Germinal center (tissue), 1 donor: ENCODE measurements at regions not wholly inside any gene's neighbourhood (a gene's known extent, or its start where the extent isn't known, plus 50 kb on each side); places are given as distances from the start of the nearest gene placed in this dataset.

Source experiments
- DNase-seq: peaks from one replicate; pipeline ENCODE4 v3.0.0; 2012; ENCODE audit warnings: mixed read lengths, low spot score

GRCh38 chr15:26182441-26182840, 319.3 kb upstream of the ATP10A start:
- no peak for DNase-seq

DNA sequence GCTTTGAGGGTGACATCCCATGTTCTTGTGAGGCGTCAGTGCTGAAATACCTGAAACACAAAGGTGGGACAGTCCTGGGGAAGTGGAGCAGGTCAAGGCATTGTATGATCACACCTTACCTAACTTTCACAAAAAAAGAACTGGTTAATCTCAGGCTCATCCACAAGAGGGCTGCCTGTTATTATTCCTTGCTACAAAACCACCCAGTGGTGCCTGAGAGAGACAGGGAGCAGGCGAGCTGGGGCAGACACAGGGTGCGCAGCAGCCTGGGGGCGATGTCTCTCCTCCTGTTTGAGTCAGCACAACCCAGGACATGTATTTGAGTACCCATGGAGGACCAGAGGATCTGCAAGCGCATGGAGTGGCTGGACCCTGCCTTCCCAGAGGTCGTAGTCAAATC, 316.8 kb upstream of the ATP10A start:
- no peak for DNase-seq

- no peak for DNase-seq
Measured at GRCh38 chr15:26178640-26179220, 315.6 kb upstream of the ATP10A start.

GRCh38 chr15:26177816-26178215, 314.7 kb upstream of the ATP10A start:
- no peak for DNase-seq

DNA sequence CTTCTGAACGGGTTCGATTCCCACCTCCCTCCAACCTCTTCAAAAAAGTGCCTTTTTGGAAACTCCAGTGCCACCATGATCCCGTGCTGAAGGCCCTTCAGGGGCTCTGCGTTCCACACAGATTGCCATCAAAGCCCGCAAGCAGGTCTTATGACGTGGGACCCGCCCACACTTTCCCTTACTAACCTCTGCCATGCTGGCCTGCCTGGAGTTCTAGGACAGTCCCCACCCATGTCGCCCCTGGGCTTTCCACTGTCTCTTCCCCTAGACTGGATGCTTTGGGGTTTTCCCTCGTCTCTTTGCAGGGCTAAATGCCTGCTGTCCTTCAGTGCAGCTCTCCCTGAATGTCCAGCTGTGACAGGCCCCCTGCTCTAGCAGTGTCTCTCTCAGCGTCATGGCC, 313.7 kb upstream of the ATP10A start:
- no peak for DNase-seq

DNA sequence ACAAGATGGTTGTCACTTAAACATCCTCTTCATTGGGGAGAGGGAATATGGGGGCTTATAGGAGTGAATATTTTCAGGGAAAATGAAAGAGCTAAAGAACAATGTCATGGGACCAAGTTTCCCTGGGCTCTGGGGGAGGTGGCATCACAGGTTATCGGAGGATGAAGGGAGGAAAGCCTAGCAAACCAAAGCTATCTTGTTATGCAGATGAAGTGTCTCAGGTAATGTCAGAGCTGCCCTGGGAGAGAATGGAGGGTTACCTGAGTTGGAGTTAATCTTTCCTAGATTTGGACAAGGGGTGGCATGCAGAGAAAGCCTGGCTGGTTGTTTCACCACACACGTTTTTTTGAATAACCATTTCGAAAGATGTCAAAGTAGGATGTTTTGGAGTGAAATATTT, 308.1 kb upstream of the ATP10A start:
- no peak for DNase-seq

- no peak for DNase-seq
Measured at GRCh38 chr15:26166429-26166828, 303.3 kb upstream of the ATP10A start.

DNA sequence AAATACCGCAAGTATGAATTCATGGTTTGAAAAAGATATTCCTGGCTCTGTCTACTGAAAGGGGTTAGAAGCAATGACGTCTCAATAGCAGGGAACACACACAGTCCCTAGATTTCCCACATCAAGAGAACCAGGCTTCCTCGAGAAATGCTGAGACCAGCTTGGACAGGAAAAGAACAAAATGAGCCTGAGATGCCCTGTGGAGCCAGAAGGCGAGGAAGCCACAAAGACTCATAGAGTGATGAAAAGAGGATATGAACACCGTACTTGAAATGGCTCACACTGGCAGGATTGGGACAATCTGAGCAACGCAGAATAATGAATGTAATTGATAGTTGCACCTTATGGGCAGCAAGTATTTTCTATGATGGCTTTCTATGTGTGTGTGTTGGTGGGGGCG, 302.4 kb upstream of the ATP10A start:
- DNase-seq, result no peak

DNA sequence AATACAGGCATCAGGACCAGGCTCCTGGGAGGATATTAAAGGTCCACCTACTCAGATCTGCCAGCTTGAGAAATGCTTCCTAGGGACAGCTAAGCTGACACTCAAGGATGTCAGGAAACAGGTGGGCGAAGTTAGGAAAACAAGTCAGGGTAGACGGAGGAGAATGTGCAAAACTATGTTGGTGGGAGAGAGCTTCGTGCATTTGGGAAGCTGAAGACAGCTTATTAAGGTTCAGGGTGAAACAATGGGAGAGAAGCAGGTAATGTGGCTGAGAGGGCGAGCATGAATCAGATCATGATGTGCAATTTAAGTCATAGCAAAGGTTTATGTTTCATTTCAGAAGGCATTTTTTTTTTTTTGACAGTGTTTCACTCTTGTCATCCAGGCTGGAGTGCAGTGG, 297.2 kb upstream of the ATP10A start:
- DNase-seq, result no peak

- DNase-seq, result no peak
Measured at GRCh38 chr15:26158176-26158575, 295.0 kb upstream of the ATP10A start.

GRCh38 chr15:26157081-26157480, 294.0 kb upstream of the ATP10A start:
- DNase-seq, result no peak

DNA sequence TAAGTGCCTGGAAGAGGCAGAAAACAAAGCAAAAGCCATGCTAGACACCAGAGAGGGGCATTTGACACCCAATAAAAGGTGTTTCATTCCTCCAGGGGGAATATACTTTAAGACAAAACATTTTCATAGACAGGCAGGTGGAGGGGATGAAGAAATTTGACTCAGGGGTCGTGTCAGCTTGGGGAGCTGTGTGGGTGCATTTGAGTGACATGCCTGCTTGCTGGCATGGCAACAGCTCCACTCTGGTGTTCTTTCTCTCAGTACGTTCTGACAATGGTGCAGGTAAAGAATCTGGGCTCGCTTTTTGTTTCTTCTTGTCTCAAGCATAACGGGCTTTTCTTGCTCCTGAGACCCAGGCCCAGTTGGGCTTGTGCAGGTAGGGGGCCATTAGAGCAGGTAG, 292.9 kb upstream of the ATP10A start:
- DNase-seq, result no peak

GRCh38 chr15:26148156-26148860, 285.2 kb upstream of the ATP10A start:
- DNase-seq, result no peak

- no peak for DNase-seq
Measured at GRCh38 chr15:26146202-26146601, 283.1 kb upstream of the ATP10A start.

DNA sequence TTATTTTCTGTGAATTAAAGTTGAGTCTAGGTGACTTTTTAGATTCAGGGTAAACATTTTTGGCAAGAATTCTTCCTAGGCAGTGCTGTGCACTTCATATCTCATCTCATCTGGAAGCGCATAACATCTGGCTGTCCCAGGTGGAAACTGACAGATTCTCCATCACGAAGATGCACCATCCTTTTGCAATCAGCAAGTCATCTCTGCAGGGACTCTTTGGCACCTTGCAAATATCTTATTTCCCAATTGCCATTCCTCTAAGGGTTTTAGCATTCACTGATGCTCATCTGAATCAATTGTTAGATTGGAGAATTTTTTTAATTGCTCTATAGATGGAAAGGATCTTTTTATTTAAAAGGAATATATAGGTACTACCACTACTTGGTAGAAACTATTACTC, 282.7 kb upstream of the ATP10A start:
- DNase-seq, result no peak

DNA sequence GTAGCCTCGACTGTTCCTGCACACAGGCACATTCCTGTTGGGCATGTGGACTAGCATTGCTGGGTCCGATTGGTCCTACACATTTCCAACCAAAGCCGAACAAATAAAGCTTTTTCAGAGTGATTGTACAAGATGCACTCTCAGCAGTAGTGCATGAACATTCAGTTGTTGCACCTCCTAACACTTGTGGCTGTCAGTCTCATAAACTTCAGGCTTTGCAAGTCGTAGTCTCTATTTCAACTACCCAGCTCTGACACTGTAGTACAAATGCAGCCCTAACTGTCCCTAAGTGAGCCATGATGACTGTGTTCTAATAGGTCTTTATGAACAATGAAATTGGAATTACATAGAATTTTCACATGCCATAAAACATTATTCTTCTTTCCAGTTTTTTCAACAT, 281.7 kb upstream of the ATP10A start:
- DNase-seq, result no peak

DNA sequence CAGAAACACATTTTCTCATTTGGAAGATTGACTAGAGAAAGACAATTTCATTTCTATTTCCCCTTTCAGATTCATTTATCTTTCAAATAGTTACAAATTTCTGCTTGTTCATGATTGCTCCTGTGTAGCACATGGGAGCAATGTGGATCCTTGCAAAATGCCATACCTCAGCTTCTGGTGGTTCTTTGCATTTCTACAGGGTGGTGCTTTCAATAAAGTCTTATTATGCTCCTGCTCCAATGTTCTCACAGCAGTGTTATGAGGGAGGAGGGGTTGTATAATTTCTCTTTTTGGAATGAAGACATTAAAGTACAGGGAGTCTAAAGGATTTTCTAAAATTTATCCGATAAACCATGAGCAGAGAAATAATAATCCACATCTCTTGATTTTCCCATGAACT, 280.1 kb upstream of the ATP10A start:
- DNase-seq, result no peak

DNA sequence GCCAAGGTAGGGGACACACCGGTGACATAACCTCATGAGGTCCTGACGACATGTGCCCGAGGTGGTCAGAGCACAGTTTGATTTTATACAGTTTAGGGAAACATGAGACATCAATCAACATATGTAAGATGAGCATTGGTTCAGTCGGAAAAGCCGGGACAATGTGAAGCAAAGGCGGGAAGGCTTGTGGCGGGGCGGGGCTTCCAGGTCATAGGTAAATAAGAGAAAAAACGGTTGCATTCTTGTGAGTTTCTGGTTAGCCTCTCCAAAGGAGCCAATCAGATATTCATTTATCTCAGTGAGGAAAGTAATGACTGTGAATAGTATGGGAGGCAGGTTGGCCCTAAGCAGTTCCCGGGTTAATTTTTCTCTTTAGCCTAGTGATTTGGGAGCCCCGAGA, 271.7 kb upstream of the ATP10A start:
- DNase-seq, result no peak

- DNase-seq, result no peak
Measured at GRCh38 chr15:26134152-26134551, 271.0 kb upstream of the ATP10A start.

- DNase-seq, result no peak
Measured at GRCh38 chr15:26132811-26133210, 269.7 kb upstream of the ATP10A start.

DNA sequence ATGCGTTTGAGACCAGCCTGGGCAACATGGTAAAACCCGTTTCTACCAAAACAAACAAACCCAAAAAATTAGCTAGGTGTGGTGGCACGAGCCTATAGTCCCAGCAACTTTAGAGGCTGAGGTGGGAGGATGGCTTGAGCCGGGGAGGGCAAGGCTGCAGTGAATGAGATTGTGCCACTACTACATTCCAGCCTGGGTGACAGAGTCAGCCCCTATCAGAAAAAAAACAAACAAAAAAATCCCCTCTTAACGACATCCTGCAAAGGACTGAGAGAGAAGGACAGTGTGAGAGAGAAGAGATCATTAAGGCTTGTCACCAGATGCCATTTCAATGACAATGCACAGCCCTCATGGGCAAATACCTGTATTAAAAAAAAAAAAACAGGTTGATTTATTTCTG, 266.7 kb upstream of the ATP10A start:
- DNase-seq, result no peak

DNA sequence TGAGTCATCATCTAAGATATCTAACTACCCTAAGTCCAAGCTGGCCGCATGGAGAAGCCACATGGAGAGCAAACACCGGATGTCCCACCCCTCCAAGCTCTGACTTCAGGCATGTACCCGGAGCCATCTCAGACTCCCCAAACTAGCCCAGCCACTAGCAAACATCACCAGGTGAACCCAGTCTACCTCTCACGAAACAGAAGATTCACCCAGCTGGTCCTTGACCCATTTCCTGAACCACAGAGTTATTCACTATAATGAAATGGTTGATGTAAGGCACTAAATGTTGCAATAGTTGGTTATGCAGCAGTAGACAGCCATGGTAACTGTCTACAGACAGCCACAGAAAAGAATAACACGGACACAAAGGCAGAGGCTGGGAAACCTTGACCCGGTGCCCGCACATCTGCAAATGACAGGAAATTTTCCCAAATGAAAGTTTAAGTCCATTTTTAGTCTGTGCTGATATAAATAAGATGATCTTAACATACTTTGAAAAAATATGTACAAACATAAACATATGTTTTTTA, 265.5 kb upstream of the ATP10A start:
- DNase-seq, result no peak

- DNase-seq, result no peak
Measured at GRCh38 chr15:26126819-26127387, 263.8 kb upstream of the ATP10A start.

DNA sequence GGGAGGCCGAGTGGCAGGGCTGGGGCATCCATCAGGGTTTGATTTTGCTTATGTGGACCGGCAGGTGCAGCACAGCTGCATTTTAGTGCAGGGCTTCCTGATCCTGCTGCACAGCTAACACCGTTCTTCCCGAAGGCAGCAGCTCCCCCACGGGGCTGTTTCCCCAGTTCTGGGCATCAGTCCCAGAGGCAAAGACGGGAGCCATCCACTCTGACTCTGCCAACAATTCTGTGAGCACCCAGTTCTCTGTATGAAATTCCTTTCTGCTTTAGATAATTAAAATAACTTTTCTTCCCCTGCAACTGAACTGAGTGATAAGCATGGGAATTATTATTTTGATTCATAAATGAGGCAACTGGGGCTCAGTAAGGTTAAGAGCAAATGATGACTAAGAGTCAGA, 262.9 kb upstream of the ATP10A start:
- DNase-seq, result no peak
